HG03095 (cell line): ENCODE measurements at regions not wholly inside any gene's neighbourhood (a gene's known extent, or its start where the extent isn't known, plus 50 kb on each side); places are given as distances from the start of the nearest gene placed in this dataset.
"Not testable (repeated sequence)": the region's sequence is repeated elsewhere in the genome, so short reads cannot be mapped to it uniquely, and the experiment has no call there.

Source experiments
- ATAC-seq: cut with Tn5 transposase; IDR thresholded peaks from one replicate; pipeline ENCODE4 v1.9.1; 2021; ENCODE audit warnings: moderate library complexity; ENCODE audit not compliant: unreplicated experiment

DNA sequence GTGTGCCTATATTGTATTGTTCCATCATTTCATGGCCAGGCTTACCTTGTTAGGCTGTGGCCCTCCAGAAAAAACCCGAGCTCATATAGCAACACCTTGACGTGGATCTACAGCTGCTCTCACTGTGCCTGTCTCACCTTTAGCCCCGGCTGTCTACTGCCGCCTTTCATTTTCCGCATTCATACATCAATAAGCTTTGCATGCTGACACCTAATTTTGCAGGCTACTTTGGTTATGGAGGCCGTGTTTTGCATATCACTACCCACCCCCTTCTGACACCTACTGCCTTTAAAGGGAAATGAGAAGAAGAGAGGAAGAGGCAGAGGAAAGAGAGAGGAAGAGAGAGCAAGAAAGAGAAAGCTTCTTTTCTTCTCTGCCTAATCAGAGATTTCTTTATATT, 702.9 kb downstream of the BCL11A start:
- ATAC-seq, result no peak

DNA sequence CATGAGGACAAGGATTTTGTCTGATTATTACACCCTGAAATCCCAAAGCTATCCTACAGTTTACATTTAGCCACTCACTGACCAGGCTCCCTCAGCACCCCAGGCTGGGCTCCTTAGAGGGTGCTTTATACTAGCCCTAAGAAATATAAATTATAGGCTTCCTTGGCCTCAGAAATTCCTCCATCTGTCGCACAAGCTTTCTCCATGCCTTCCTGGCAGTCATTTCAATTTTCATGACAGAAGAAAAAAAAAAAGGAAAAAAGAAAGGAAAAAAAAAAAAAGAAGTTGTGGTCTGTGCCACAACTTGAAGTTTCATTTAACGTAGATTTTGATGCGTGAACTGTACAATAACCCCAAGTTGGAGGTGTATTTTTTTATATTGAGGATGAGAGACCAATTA, 719.5 kb downstream of the BCL11A start:
- ATAC-seq, result no peak

DNA sequence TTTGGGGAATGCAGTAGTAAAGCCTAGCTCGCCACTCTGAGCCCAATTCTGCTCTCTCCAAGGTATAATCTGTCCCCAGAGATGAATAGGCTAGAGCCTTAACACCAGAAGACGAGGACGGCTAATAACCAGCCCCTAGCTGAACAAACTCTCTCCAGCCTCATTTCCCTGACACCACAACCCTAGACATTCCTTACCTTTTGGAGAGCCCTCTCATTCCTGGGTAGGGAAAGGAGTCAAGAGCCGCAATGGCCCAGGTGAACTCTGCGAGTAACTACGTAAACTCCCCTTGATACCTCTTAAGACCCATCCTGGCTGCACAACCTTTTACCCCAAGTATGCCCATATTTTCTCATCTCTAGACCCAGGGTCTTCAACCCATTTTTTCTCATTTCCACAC, 722.9 kb downstream of the BCL11A start:
- ATAC-seq, result no peak

DNA sequence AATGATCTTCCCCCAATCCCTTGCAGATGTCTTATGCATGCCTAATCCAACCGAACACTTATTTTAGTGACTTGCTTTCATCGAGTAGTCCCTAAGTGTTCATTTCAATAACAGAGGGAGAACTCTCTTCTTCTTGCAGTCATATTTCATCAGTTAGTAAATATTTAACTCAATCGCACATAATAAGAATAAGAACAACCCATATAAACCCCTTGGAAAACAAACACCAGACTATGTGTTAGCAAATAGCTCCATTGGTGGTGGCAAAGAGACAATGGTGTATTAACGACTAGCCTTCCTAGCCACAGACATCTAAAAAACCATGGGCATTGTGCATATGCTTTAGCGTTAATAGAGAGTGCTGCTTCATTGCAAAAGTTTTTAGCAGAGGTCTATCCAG, 725.8 kb downstream of the BCL11A start:
- ATAC-seq, result no peak

DNA sequence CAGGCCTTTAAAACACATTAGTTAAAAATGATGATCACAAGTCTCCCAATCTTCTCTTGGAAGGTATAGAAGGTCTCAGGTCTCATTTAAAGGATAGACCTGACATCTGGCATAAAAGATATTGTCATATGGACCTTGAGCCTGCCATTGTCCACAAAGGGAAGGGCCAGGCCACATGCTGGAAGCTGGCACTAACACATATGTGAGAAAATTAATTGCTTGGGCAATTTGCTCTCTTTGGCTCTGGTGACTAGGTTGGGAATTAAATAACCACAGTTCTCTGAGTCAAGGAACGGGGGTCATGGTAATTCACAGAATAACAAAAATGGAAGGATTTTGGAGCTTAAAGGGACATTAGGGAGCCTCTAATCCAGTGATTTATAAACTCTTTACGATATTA, 727.3 kb downstream of the BCL11A start:
- no peak for ATAC-seq

DNA sequence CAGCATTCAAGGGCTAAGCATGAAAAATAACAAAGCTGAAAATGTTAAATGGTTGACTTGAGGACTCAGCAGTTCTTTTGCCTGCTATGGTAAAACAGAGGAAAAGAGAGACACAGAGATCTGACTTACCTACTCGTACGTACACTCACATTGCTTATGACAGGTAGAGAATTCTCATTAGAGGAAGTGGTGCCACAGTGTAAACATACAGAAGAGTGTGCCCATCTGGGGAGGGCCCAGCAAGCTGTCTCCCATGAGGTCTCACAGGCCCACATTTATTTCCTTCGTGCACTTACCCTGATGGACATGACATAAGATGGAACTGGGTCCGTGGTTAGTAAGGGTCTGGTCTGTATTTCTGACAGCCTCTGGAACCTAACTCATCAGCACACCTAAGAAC, 729.1 kb downstream of the BCL11A start:
- no peak for ATAC-seq

DNA sequence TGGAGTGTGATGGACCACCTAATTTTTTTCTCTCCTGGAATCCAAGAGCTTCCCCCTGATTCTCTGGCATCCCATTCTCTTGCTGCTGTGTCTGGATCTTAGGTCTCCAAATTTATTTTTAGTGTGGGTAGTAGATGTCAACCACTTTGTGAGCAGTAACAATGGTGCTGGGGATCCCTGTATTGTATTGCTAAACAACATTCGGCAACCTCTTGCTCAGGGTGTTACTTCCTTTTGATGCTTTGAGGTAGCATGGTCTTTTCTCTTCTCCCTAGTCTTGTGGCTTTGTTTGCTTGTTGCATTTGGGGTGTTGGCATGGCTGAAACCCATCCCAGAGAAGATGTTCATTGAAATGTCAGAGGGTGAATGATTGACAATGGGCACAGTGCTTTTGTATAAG, 737.4 kb downstream of the BCL11A start:
- no peak for ATAC-seq

DNA sequence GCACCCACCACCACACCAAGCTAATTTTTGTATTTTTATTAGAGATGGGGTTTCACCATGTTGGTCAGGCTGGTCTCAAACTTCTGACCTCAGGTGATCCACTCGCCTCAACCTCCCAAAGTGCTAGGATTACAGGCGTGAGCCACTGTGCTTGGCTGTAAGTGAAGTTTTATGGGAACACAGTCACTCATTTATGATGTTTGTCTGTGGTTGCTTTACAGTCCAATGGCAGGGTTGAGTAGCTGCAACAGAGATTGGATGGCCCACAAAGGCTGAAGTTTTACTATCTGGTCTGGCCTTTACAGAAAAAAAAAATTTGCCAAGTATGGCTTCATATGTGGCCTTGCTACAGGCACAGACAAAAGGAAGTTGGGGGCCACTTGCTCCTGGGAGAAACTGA, 743.2 kb downstream of the BCL11A start:
- ATAC-seq, result not testable (repeated sequence)

DNA sequence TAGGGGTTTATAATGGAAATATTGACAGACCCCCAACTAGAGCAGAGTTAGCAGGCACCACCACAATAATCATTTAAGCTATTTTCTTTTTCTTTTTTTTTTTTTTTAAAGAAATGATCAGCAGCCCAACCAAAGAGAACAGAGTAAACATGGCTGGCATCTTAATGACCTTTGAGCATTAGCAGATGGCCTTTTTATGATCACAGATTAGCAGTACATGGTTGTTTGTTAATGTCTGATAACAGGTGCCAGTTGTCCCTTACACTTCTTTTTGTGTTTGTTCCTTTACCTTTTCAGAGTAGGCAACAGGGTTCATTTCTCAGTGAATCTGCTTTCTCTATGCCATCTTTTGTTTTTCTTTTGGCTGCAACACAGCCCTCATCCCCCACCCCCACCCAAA, 747.0 kb downstream of the BCL11A start:
- ATAC-seq, result no peak

DNA sequence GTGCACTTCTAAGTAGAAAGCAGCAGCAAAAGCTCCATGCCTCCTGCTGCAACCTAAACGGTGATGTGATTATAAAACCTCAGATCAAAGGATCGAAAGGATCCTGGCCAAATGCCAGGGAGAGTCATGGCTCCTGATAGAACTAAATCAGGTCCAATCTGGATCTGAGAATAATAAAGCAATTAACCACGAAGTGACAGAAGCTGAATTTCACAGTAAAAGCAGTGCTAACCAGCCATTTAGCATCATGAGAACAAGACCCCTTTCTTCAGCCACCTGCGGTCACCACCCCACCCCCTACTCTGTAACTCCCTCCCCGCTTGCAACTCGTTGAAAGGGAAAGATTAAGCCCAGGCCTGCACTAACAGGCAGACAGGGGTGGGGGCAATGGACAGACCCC, 748.7 kb downstream of the BCL11A start:
- no peak for ATAC-seq

DNA sequence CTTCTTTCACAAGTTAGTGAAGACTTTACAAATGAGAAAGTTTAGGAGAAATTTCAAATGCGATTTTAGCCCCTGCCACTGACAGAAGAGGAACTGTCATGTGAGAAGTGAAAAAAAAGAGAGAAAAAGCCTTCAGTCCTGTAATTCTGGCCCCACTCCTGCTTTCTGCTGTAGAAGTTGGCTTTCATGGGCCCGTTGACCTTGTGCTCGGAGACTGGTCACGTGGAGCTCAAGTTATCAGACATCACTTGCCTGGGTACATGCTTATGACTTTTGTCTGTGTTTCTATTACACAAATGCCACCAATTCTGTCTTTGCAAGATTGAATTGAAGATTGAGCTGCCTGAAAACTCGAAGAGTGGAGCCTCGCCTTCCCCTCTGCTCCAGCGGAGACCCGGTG, 749.9 kb downstream of the BCL11A start:
- no peak for ATAC-seq

DNA sequence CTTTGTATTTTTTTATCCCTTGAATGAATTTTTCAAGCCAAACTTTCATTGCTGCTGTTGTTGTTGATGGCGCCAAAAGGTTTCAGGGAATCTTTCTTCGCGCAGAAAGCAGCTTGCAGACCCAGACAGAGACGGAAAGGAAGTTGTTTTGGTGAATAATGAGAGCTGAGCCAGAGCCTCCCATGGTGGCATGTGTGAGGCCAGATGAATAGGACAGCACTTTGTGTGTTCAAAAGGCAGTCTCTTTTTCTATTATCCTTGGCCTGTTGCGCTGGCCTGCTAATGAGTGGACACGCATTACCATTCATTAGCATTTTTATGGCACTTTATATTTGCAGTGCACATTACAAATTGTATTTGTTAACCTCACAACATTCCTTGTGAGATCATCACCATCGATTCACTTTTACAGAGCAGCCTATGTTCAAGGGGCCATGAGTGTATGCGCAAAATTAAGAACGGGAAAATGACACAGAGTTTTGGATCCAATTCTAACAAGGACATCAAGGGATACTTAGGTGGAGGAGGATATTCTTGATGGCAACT, 754.7 kb downstream of the BCL11A start:
- ATAC-seq, result no peak

DNA sequence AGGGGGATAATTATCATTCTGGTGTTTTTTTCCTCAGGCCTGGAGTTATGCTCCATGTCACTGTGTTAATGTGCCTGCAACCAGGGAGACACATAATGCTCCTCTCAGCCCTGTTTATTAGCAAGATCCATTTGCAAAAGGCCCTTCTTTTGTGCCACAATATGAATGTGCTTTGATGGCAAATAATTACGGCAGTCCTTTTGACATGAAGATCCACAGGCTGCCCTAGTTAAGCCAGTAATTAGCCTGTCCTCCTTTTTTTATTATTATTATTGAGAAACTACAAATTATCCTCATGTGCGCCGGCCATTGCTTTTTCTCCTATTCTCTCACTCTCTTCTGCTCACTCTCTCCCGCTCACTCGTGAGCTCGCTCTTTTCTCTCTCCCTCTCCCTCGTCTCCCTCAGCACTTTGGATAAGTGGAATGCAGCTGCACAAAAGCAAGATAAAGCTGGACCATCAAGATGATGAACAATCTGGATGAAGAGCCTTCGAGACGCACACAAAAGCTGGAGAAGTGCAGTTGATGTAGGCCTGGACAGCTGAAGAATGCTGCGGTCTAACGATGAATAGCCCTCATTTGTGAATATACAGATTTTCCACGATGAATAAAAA, 762.3 kb downstream of the BCL11A start:
- no peak for ATAC-seq

DNA sequence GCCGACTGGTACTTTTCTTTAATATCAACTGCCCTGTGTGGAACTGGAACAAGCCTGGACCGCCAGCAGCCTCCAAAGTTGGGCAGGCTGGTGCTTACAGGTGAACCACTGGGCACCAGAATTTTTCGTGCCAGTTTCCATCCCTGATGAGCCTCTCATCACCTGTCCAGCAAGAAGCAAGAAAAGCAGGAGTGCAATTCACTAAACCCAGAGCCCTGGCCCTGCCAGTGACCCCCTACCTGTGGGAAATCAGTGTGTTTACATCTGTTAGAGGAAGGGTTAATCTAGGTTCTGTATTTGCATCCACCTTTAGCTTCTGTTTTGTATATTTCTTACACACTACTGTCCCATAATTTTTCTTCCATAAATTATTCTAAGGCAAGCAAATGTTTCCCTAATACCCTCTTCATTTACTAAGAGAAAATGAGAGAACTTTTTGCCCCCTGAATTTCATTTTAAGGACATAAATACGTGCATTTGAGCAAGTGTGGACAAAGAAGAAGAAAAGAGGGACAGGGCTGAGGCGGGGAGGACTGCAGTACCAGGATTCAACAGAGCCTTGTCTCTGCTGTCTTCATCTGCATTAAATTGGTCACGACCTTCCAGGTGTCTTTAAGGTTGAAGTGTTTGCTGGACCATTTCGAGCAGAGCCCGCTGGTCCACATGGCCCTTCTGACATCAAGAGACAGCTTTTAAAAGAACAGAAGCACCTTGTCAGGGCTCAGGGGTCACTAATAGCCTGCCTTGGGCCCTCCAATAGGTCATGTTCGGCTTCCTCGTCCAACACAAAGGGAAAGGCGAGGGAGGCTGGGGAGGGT, 763.1 kb downstream of the BCL11A start:
- no peak for ATAC-seq

DNA sequence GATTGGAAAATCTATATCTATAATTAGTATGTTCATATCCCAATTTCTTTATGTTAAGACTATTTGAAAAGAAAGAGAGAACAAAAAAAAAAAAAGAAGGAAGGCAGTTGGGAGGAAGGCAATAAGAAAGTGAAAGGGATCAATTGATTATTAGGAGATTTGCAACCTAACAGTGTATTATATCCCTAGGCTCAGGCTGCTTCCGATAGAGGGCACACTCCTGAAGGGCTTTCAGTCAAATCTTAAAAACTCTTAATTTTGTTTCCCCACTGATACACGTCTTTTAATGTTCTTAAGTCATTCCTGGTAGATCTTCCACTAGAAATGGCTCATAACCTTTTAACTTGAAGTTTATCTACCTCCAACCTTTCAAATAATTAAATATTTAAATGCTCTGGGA, 763.9 kb downstream of the BCL11A start:
- no peak for ATAC-seq

DNA sequence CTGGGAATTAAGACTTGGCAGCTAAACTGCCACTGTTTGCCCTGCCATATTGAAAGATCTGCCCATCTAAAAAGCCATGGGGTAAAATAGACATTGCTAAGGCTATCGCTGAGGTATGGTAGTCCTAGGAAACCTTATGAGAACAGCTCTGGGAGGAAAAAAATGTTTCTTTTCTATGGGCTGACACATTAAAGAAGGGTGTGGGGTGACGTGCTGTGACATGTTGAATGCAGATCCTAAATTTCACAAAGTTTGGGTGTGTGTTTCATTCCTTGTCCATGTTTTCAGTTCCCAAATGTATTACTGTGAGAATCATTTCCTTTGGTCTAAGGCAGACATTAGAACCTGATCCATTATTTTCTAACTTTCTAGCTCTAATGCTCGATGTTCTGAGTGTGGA, 766.4 kb downstream of the BCL11A start:
- ATAC-seq, result no peak

DNA sequence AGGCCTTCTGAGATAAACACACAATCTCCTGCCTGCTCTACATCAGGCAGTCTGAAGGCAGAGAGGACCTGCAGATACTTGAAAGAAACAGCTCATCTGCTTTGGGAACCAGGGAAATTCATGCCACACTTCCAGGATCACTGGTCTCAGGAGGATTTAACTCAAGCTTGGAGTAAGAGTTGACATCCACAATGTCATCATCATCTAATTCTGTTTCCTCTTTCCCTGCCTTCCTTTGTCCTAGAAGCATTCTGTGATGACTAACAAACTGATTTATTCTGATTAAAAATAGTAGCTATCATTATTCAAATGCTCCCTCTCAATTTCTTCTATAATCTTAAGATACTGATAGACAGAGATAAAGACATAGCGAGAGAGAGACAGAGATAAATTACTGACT, 766.8 kb downstream of the BCL11A start:
- no peak for ATAC-seq

DNA sequence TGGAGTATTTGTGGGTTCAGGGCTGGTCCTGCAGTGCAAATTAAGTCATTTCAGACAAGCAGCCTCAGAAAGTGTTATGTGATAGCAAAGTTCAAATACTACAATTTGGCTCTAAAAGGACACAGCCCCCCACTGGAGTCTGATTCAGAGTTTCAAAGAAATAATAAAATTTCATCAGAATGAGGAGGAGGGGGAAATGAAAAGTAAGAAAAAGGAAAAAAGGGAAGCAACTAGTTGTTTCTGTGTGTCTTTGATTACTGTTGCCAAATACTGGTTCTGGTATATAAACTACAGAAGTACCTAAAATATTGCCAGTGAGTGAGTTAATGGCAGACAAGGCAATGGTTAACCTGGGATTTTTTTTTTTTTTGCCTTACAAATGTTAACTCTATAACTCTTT, 773.9 kb downstream of the BCL11A start:
- no peak for ATAC-seq

DNA sequence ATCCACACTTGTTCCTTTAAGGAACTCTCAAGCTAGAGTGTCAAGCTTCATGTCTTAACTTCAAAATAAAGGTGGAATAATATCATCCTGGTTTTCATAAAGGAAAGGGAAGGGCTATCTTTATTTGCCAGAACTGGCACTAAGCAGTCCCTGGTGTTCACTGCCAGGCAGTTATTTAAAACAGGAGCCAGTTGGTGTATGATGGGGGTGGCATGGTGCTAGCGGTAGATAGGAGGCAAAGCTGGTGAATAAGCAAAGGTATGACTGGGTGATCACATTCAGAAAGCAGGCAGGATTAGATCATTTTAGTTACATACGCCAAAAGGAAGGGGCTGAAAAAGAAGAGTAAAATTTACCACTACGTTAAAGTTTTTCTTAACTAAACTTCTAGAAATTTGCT, 776.3 kb downstream of the BCL11A start:
- ATAC-seq, result no peak

DNA sequence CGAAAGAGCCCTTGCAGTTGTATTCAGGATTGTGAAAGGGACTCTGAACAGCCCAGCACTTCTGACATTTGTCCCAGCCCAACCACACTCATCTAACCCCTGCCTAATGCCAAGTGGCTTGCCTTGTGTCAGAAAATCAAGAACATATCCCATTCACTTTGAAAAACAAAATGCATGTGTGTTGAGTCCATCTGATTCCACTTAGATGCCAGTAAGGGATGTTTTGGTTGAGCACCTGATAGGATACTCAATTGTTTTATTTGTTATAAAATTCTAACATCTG, 776.8 kb downstream of the BCL11A start:
- ATAC-seq, result no peak

DNA sequence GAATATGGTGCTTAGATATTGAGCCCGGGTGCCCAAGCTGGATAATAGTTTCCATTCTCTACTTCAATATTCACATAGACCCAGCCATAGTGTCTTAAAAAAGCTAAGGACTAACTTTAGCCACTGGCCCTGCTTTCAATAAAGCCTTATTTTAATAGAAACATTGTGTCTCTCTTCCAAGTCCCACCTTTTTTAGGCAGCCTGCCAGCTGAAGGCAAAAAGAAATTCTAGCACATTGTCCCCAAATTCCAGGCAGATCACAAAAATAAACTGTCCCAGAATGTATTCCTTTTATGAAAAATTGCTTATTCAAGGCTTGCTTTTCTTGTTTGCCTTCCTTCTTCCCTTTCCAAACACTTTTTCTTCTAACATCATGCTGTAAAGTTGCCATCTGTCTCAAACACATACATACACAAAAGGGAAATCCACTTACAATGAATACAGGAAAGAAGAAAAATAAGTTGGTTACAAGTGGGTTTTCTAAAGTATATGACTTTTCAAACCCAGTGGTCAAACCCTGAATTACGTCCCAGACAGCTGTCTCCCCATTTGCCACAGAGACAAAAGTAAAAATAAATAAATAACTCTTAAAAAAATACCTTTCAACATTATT, 778.5 kb downstream of the BCL11A start:
- no peak for ATAC-seq

DNA sequence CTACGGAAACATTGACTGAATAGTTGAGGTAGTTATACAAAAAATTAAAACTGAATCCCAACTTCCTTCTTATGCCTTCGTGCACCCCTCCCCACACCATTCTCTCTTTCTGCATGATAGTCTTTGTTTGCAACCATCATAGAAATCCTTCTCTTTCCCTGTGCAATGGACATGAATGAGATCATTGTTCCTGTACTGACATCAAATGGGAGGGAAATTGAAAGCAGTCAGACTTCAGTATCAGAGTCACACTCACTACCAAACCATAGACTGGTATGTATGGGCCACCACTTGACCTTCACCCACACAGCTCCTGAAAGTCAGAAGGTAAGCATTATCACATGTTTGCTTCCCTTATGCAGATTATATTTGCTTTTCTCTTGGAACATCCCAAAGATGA, 782.8 kb downstream of the BCL11A start:
- no peak for ATAC-seq
